Neural cell (in vitro differentiated cells): ENCODE measurements at regions not wholly inside any gene's neighbourhood (a gene's known extent, or its start where the extent isn't known, plus 50 kb on each side); places are given as distances from the start of the nearest gene placed in this dataset.

Experiments used
- H2AFZ ChIP-seq: fragments of 200-600, 300-800 bp; sonication (generic), shearing (Covaris generic); 2 replicates; pipeline ENCODE4 v1.6.0; 2014; ENCODE audit warnings: low read depth, mild to moderate bottlenecking, antibody characterized with exemption, low read length, moderate library complexity
- H3F3A ChIP-seq: fragments of 200-600 bp; shearing (Covaris generic); 2 replicates; pipeline ENCODE4 v1.6.1; 2016; ENCODE audit warnings: mild to moderate bottlenecking, moderate library complexity, mixed read lengths, antibody characterized with exemption, low read length; ENCODE audit not compliant: insufficient read depth, poor library complexity, severe bottlenecking
- H3K27ac ChIP-seq: fragments of 200-600, 300-800 bp; sonication (generic), shearing (Covaris generic); 2 replicates; pipeline ENCODE4 v1.5.1; 2014; ENCODE audit warnings: mild to moderate bottlenecking, low read length, moderate library complexity
- H3K27me3 ChIP-seq: fragments of 300-800, 200-600 bp; sonication (generic), shearing (Covaris generic); 2 replicates; pipeline ENCODE4 v1.6.0; 2014; ENCODE audit warnings: mild to moderate bottlenecking, low read depth, low read length, moderate library complexity; ENCODE audit not compliant: insufficient read depth
- H3K36me3 ChIP-seq: fragments of 300-800, 200-600 bp; sonication (generic), shearing (Covaris generic); 2 replicates; pipeline ENCODE4 v1.5.1; 2014; ENCODE audit warnings: mild to moderate bottlenecking, antibody characterized with exemption, low read length, moderate library complexity; ENCODE audit not compliant: insufficient read depth
- H3K4me2 ChIP-seq: fragments of 300-800, 200-600 bp; sonication (generic), shearing (Covaris generic); 2 replicates; pipeline ENCODE4 v1.6.0; 2014; ENCODE audit warnings: mild to moderate bottlenecking, low read length
- H3K4me3 ChIP-seq: fragments of 300-800, 200-600 bp; sonication (generic), shearing (Covaris generic); 2 replicates; pipeline ENCODE4 v1.5.1; 2014; ENCODE audit warnings: mild to moderate bottlenecking, low read length, moderate library complexity
- H3K79me2 ChIP-seq: fragments of 200-600 bp; shearing (Covaris generic); replicated peaks from 2 replicates; pipeline ENCODE4 v1.6.0; 2014; ENCODE audit warnings: mild to moderate bottlenecking, low read length, moderate library complexity; ENCODE audit not compliant: insufficient read depth
- H3K9ac ChIP-seq: fragments of 300-800, 200-600 bp; sonication (generic), shearing (Covaris generic); 2 replicates; pipeline ENCODE4 v1.6.1; 2016; ENCODE audit warnings: mild to moderate bottlenecking, low read length, mixed read lengths
- H3K9me2 ChIP-seq: fragments of 200-600 bp; shearing (Covaris generic); 2 replicates; pipeline ENCODE4 v1.6.1; 2016; ENCODE audit warnings: mild to moderate bottlenecking, low read length, mixed read lengths; ENCODE audit not compliant: insufficient read depth
- H3K9me3 ChIP-seq: fragments of 200-600, 300-800 bp; sonication (generic), shearing (Covaris generic); 2 replicates; pipeline ENCODE4 v1.6.1; 2016; ENCODE audit warnings: mild to moderate bottlenecking, mixed run types, low read length, moderate library complexity, mixed read lengths
- H4K20me1 ChIP-seq: fragments of 200-600 bp; shearing (Covaris generic); 2 replicates; pipeline ENCODE4 v1.6.1; 2016; ENCODE audit warnings: mild to moderate bottlenecking, mixed run types; ENCODE audit not compliant: insufficient read depth
- CTCF ChIP-seq: fragments of 450-650 bp; IDR thresholded peaks from 2 replicates; pipeline ENCODE4 v1.5.1; 2014; ENCODE audit warnings: antibody characterized with exemption, mild to moderate bottlenecking, moderate library complexity; ENCODE audit not compliant: poor library complexity, severe bottlenecking
- EP300 ChIP-seq: fragments of 450-650 bp; conservative IDR thresholded peaks from 2 replicates; pipeline ENCODE4 v1.6.1; 2014; ENCODE audit warnings: antibody characterized with exemption, mild to moderate bottlenecking, moderate library complexity; ENCODE audit not compliant: poor library complexity, severe bottlenecking
- EZH2 ChIP-seq: fragments of 200-600, 300-800 bp; shearing (Covaris generic), sonication (generic); IDR thresholded peaks from 2 replicates; pipeline ENCODE4 v1.6.1; 2014; ENCODE audit warnings: antibody characterized with exemption, low read length, borderline replicate concordance, mild to moderate bottlenecking; ENCODE audit not compliant: insufficient read depth, poor library complexity, severe bottlenecking
- MXI1 ChIP-seq: fragments of 450-650 bp; conservative IDR thresholded peaks from 2 replicates; pipeline ENCODE4 v1.6.1; 2014; ENCODE audit warnings: antibody characterized with exemption, mild to moderate bottlenecking; ENCODE audit not compliant: poor library complexity, severe bottlenecking
- POLR2AphosphoS5 ChIP-seq: IDR thresholded peaks from 2 replicates; pipeline ENCODE4 v1.6.1; 2012
- RAD21 ChIP-seq: fragments of 450-650 bp; conservative IDR thresholded peaks from 2 replicates; pipeline ENCODE4 v1.6.1; 2014; ENCODE audit warnings: antibody characterized with exemption, mild to moderate bottlenecking, moderate library complexity
- SMC3 ChIP-seq: fragments of 450-650 bp; conservative IDR thresholded peaks from 2 replicates; pipeline ENCODE4 v1.6.1; 2014; ENCODE audit warnings: antibody characterized with exemption, mild to moderate bottlenecking, moderate library complexity; ENCODE audit not compliant: poor library complexity
- TAF1 ChIP-seq: IDR thresholded peaks from 2 replicates; pipeline ENCODE4 v1.6.1; 2012; ENCODE audit warnings: low read depth
- TF ChIP-seq, protein P1 (sequence below): IDR thresholded peaks from 2 replicates; pipeline ENCODE4 v1.6.1; 2012; ENCODE audit warnings: borderline replicate concordance

- H2AFZ ChIP-seq: no peak overlapping the region
- no peaks in the 10 kb centered on the region for H4K20me1 ChIP-seq
- TF ChIP-seq EP300: no peak
- no peak for TF ChIP-seq TAF1
- TF ChIP-seq POLR2AphosphoS5: no peak
- TF ChIP-seq CTCF: no peak
- TF ChIP-seq, protein P1, sequence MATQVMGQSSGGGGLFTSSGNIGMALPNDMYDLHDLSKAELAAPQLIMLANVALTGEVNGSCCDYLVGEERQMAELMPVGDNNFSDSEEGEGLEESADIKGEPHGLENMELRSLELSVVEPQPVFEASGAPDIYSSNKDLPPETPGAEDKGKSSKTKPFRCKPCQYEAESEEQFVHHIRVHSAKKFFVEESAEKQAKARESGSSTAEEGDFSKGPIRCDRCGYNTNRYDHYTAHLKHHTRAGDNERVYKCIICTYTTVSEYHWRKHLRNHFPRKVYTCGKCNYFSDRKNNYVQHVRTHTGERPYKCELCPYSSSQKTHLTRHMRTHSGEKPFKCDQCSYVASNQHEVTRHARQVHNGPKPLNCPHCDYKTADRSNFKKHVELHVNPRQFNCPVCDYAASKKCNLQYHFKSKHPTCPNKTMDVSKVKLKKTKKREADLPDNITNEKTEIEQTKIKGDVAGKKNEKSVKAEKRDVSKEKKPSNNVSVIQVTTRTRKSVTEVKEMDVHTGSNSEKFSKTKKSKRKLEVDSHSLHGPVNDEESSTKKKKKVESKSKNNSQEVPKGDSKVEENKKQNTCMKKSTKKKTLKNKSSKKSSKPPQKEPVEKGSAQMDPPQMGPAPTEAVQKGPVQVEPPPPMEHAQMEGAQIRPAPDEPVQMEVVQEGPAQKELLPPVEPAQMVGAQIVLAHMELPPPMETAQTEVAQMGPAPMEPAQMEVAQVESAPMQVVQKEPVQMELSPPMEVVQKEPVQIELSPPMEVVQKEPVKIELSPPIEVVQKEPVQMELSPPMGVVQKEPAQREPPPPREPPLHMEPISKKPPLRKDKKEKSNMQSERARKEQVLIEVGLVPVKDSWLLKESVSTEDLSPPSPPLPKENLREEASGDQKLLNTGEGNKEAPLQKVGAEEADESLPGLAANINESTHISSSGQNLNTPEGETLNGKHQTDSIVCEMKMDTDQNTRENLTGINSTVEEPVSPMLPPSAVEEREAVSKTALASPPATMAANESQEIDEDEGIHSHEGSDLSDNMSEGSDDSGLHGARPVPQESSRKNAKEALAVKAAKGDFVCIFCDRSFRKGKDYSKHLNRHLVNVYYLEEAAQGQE: no peak
Observed at GRCh38 chr5:112681481-112681908, 56.2 kb upstream of the APC start.

DNA sequence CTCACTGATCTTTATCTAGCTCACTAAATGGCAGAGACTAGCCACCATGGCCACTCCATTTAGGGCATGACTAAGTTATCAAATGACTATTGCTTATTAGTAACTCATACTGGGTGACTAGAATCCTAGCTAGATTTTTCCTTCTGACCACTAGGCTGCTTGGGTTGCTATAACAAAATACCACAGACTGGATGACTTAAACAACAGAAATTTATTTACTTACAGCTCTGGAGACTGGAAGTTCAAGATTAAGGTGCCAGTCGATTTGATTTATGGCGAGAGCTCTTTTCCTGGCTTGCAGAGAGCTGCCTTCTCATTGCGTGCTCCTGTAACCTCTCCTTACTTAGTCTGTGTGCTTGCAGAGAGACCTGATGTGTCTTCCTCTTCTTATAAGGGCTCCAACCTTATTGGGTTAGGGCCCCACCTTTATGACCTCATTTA, 55.0 kb upstream of the APC start:
- H3K79me2 ChIP-seq: no peaks in the 10 kb centered on the region
- H3K4me3 ChIP-seq: no peak overlapping the region
- H3K9me3 ChIP-seq: no peaks in the 10 kb centered on the region
- no peak overlapping the region for H3K4me2 ChIP-seq
- H3K9me2 ChIP-seq: no peaks in the 10 kb centered on the region
- TF ChIP-seq POLR2AphosphoS5 (no peak), RAD21 (no peak), EP300 (no peak), EZH2 (no peak), SMC3 (no peak), CTCF (no peak), MXI1 (no peak), TAF1 (no peak)
- TF ChIP-seq, protein P1: no peak
- H3K36me3 ChIP-seq: no peaks in the 10 kb centered on the region
- no peaks in the 10 kb centered on the region for H3K27me3 ChIP-seq
- H3K27ac ChIP-seq: no peak overlapping the region
- H2AFZ ChIP-seq: no peak overlapping the region
- no peak overlapping the region for H3K9ac ChIP-seq
- no peaks in the 10 kb centered on the region for H3F3A ChIP-seq
- H4K20me1 ChIP-seq: no peaks in the 10 kb centered on the region

More at GRCh38 chr5:112681481-112681908, 56.2 kb upstream of the APC start:
- no peaks in the 10 kb centered on the region for H3K9me3 ChIP-seq
- H3K79me2 ChIP-seq: no peaks in the 10 kb centered on the region
- H3K4me3 ChIP-seq: no peak overlapping the region
- no peaks in the 10 kb centered on the region for H3K9me2 ChIP-seq
- no peaks in the 10 kb centered on the region for H3F3A ChIP-seq
- H3K36me3 ChIP-seq: no peaks in the 10 kb centered on the region
- no peak overlapping the region for H3K27ac ChIP-seq
- no peak overlapping the region for H3K4me2 ChIP-seq
- H3K27me3 ChIP-seq: no peaks in the 10 kb centered on the region
- no peak overlapping the region for H3K9ac ChIP-seq
